Cardiac septum (tissue), 1 donor: ENCODE measurements at regions not wholly inside any gene's neighbourhood (a gene's known extent, or its start where the extent isn't known, plus 50 kb on each side); places are given as distances from the start of the nearest gene placed in this dataset.
A peak's percentile ranks its signal among the peaks of the same experiment; 100 is the strongest.
"Not testable (repeated sequence)": the region's sequence is repeated elsewhere in the genome, so short reads cannot be mapped to it uniquely, and the experiment has no call there.

Source experiments
- DNase-seq: peaks from one replicate; pipeline ENCODE4 v3.0.0-alpha.2; 2020; ENCODE audit warnings: low spot score
- intact Hi-C: fragments of 100-400 bp; cut with DNase I; formaldehyde crosslinking; loops from one replicate; pipeline ENCODE4 v1.14.0; 2022
- donor health status: DM: no; HTN: no; CAD: no.

DNA sequence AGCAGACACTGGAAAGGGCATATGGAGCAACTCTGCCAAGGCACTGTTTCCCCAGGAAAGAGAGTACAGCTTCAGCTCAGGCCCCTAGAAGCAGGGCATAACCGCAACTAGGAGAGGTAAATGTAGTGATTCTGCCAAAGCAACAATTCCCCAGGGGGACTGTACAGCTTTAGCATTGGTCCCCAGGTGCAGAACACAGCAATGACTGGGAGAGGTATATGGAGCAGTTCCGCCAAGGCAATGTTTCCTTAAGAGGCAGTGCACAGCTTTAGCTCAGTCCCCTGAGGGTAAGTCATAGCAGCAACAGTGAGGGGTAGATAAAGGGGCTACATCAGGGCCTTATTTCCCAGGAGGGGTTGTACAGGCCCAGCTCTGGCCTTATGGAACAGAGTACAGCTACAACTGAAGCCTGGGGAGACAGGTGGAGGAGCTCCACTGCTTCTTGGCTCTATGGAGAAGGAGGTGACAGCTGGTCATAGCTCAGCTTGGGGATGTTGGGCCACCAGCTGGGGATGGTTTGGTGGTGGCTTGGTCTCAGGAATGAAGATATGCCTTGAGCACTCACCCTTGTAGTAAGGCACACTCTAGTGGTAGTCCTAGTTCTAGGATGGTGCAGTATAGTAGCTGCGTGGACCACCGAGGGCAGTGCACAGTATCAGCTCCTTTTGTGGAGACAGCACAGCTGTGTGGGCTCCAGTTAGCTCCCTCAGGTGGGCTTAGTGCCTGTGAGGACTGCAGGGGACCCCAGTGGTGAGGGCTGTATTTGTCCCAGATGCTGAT is 582.7 kb downstream of the PTPRC start:
- intact Hi-C loops = no loop called here
- DNase-seq = no peak

DNA sequence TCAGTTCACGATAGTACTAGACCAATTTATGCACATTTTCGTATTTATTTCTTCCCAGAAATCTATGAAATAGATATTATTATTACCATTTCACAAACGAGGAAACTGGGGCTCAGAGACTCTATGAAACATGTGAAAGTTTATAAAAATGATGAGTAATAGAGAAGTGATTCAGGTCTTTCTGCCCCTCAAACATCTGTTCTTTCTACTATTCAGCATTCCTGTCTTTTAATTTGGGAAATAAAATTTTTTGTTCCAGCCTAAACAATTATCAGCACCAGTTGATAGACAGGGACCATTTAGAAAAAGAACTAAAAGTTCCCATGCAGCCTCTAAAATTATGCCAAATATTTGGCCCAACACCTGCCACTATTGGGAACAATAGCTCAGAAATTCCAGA is 585.1 kb downstream of the PTPRC start:
- no peak for DNase-seq
- intact Hi-C loops = no loop called here

GRCh38 chr1:199226163-199226562 is 587.3 kb downstream of the PTPRC start:
- no peak for DNase-seq
- intact Hi-C loops = no loop called here

DNA sequence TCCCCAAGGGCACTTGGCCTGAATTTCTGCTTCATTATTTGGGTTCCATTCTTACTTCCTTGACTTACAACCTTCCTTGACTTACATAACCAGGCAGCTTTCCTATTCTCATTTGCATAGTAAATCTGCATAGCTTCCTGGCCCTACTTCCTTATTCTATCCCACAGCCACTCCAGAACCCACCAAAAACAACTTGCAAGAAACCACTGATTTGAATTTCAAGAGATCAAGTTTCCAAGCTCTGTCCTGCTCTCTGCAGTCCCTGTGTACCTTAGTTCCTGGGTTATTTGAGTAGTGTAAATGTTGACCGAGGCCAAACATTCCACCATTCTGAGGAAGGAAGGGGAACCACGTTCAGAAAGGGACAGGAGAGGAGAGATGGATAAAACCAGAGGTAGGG is 603.3 kb downstream of the PTPRC start:
- DNase-seq = no peak
- intact Hi-C loops = no loop called here

- no peak for DNase-seq
- intact Hi-C loops = no loop called here
Observed at GRCh38 chr1:199242601-199243000, 603.8 kb downstream of the PTPRC start.

GRCh38 chr1:199243423-199244061 is 604.7 kb downstream of the PTPRC start:
- intact Hi-C loops = no loop called here
- peak; percentile 81 for DNase-seq

GRCh38 chr1:199245946-199246345 is 607.1 kb downstream of the PTPRC start:
- intact Hi-C loops = no loop called here
- DNase-seq = no peak

- DNase-seq = no peak
- intact Hi-C loops = no loop called here
Observed at GRCh38 chr1:199246716-199247115, 607.9 kb downstream of the PTPRC start.

GRCh38 chr1:199247891-199248290 is 609.1 kb downstream of the PTPRC start:
- intact Hi-C loops = no loop called here
- DNase-seq = no peak

DNA sequence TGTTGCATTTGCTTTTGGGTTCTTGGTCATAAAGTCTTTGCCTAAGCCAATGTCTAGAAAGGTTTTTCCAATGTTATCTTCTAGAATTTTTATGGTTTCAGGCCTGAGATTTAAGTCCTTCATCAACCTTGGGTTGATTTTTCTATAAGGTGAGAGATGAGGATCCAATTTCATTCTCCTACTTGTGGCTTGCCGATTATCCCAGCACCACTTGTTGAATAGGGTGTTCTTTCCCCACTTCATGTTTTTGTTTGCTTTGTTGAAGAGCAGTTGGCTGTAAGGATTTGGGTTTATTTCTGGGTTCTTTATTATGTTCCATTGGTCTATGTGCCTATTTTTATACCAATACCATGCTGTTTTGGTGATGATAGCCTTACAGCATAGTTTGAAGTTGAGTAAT is 615.2 kb downstream of the PTPRC start:
- intact Hi-C loops, DNase-seq: not testable (repeated sequence)

- no peak for DNase-seq
- intact Hi-C loops = no loop called here
Observed at GRCh38 chr1:199261328-199261727, 622.5 kb downstream of the PTPRC start.

- no peak for DNase-seq
- intact Hi-C loops = no loop called here
Observed at GRCh38 chr1:199264283-199264682, 625.4 kb downstream of the PTPRC start.

GRCh38 chr1:199264911-199265310 is 626.1 kb downstream of the PTPRC start:
- DNase-seq = no peak
- intact Hi-C loops = no loop called here

GRCh38 chr1:199265319-199265718 is 626.5 kb downstream of the PTPRC start:
- no peak for DNase-seq
- intact Hi-C loops = no loop called here

DNA sequence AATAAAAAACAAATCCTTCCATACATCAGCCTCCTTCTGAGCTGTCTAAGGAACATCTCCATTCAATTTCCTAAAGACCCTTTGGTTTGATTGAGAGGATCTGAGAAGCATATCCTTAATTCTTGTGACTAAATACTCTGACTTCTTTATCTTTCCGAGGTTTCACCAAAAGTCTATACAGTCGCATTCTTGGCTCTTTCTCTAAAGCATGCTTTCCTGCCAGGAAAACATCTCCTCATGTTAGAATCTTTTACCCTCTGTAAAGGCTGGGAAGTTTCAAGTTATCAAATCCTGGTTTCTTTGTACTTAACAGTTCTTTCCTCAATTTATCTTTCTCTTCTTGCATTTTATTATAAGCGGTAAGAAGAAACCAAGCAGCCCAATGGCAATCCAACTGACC is 630.4 kb downstream of the PTPRC start:
- no peak for DNase-seq
- intact Hi-C loops = no loop called here

DNA sequence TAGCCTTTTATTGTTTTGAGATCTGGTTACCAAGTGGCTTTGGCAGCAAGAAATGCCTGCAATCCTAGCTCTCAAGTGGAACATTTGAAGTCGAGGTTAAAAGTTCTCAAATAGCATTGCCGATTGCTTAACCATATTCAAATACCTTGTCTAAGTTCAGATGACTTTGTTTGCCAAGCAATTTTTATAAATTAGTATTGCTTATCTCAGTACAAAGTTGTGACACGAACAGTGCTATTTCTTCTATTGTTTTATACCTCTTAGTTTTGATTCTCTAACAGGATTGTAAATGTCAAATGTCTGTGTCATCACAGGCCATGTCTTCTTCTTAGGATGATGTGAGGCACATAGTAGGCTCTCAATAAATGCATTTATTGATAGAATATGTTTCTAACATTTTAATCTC is 633.3 kb downstream of the PTPRC start:
- intact Hi-C loops = no loop called here
- no peak for DNase-seq

DNA sequence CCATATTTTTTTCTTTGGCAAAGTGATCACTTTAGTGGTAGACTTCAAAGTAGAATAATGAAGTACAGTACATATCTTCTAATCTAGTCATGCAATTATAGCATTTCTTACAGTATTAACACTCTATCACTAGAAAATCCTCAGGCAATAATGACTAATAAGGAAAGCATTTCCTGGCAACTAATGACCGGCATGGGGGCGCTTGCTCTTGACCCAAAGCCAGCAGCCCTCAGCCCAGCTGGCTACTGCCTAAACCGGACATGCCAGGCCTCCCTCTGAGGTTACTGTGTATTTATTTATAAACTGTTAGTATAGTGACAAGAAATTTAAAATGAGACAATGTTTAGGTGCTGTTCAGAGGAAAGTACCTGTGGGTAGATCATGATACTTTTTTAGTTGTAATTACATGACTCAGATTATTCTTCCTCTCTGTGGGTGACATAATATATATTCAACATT is 633.8 kb downstream of the PTPRC start:
- intact Hi-C loops = no loop called here
- DNase-seq = no peak

DNA sequence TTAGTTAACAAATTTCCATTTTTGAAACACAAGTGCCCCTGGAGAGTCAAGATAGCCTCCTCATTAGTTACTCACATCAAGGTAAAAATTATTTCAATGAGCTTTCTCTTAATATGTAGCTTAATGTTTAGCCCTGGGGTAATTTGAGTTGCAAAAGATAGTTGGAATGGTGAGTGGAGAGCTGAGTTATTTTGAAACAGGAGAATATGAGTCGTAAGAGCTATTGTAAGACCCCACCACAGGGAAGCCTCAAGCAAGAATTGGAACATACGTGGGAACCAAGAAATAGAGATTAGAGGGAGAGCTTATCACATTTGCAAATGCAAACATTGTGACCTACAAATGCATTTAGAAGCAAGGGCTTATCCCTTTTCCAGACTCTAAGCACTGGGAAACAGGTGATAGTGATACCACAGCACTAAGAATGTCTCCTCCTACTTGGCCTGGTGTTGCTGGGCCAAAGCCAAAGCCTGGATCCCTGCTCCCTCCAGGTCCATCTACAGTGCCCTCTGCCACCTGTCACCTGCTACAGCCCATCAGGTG is 635.1 kb downstream of the PTPRC start:
- no peak for DNase-seq
- intact Hi-C loops = no loop called here

DNA sequence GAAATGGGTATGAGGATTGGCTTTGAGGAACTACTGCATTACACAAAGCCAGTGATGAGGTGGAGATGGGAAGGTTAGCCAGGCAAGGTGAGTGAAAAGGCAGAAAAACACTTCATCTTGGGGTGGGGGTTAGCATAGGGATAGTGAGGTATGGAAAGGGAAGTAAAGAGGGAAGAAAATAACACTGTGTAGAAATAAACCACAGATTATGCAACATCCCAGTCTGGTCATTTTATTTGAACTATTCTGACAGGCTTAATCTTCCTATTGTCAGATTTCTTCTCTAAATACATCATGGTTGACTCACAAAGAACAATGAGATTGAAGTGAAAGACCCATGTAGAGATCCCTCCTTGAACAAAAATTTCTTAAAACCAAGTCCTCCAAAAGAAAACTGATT is 640.2 kb downstream of the PTPRC start:
- DNase-seq = no peak
- intact Hi-C loops = no loop called here

DNA sequence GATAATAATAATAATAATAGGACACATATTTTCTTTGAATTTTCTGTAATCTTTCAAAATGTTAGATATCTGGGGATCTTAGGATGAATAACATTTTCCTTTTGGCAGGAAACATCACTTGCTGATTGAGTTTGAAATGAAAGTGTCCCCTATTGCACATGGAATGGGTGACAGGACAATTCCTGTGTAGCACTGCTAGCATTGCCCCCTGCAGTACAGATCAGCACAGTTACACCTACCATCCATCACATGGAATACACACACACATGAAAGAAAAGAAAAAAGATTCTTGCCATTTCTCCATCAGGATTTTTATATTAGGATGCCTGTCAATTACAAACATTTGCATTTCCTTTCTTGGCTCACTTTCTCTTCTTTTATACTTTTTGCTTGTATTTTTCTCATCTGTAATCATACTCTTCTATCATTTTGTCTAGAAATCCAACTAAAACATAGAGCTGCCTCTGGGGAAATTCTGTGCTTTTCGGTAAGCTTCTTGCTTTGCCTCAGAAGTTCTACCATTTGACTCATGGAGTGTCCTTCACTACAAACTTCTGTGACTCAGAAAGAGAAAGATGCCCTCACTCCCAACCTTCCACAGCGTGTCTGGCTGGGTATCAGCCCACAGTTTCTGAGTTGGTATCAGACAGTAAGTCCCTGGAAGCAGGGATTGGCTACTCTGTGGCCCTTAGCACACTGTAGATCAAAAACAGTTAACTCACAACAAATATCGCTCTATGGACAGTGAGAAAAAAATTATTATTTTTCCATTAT is 641.2 kb downstream of the PTPRC start:
- intact Hi-C loops = no loop called here
- no peak for DNase-seq
